IMR-90 (cell line): ENCODE measurements at regions not wholly inside any gene's neighbourhood (a gene's known extent, or its start where the extent isn't known, plus 50 kb on each side); places are given as distances from the start of the nearest gene placed in this dataset.

Experiments
- ATAC-seq: fragments of 200-7000 bp; cut with Tn5 transposase; 2 replicates; pipeline ENCODE4 v1.9.1; 2020; ENCODE audit warnings: low read depth, mild to moderate bottlenecking, moderate library complexity
- BruUV-seq: library from RNA; stranded (reverse); fragments of 400-500 nt; replicated peaks from 2 replicates; lab custom pipeline; 2021; lab: Mats Ljungman, UMichigan
- CTCF ChIA-PET: fragments of 300-600 bp; formaldehyde crosslinking; extraction: SDS; loops from one replicate; lab custom pipeline; 2021; ENCODE audit warnings: antibody characterized with exemption; lab: Yijun Ruan, JAX
- POLR2A ChIA-PET: fragments of 300-600 bp; sonication (Branson Sonifier 250); formaldehyde crosslinking; loops from one replicate; lab custom pipeline; 2022; ENCODE audit warnings: antibody characterized with exemption; ENCODE audit not compliant: unreplicated experiment; lab: Charles Lee
- DNase-seq: peaks from one replicate; pipeline ENCODE4 v3.0.0; 2013
- H2AFZ ChIP-seq: replicated peaks from 2 replicates; pipeline ENCODE3; 2013; ENCODE audit warnings: low read length, mild to moderate bottlenecking; ENCODE audit not compliant: poor library complexity
- H2AK5ac ChIP-seq: 2 replicates; pipeline ENCODE4 v1.6.1; 2013; ENCODE audit warnings: low read depth, low read length, inconsistent platforms
- H2AK9ac ChIP-seq: replicated peaks from 2 replicates; pipeline ENCODE3; 2013; ENCODE audit warnings: mild to moderate bottlenecking, low read depth, low read length, moderate library complexity; ENCODE audit not compliant: poor library complexity
- H2BK120ac ChIP-seq: 2 replicates; pipeline ENCODE4 v1.6.1; 2013; ENCODE audit warnings: low read depth, low read length, inconsistent platforms
- H2BK15ac ChIP-seq: 3 replicates; pipeline ENCODE4 v1.6.1; 2013; ENCODE audit warnings: low read depth, low read length, inconsistent platforms
- H2BK20ac ChIP-seq: 2 replicates; pipeline ENCODE4 v1.6.1; 2013; ENCODE audit warnings: low read depth, mild to moderate bottlenecking, inconsistent platforms, low read length, moderate library complexity
- H2BK5ac ChIP-seq: 2 replicates; pipeline ENCODE4 v1.6.1; 2013; ENCODE audit warnings: mild to moderate bottlenecking, low read depth, low read length, inconsistent platforms; ENCODE audit not compliant: poor library complexity, severe bottlenecking
- H3K14ac ChIP-seq: replicated peaks from 2 replicates; pipeline ENCODE4 v1.6.1; 2013; ENCODE audit warnings: low read depth, low read length, inconsistent platforms
- H3K18ac ChIP-seq: 2 replicates; pipeline ENCODE4 v1.6.1; 2013; ENCODE audit warnings: low read depth, low read length, control low read depth
- H3K23ac ChIP-seq: 2 replicates; pipeline ENCODE4 v1.6.1; 2013; ENCODE audit warnings: low read depth, low read length, inconsistent platforms
- H3K27ac ChIP-seq: 2 replicates; pipeline ENCODE4 v1.5.1; 2013; ENCODE audit warnings: mild to moderate bottlenecking, control low read depth, low read length; ENCODE audit not compliant: insufficient read depth
- H3K27me3 ChIP-seq: 2 replicates; pipeline ENCODE4 v1.6.1; 2013; ENCODE audit warnings: low read length; ENCODE audit not compliant: control insufficient read depth, insufficient read depth
- H3K36me3 ChIP-seq: 2 replicates; pipeline ENCODE4 v1.6.1; 2013; ENCODE audit warnings: low read length, mixed read lengths; ENCODE audit not compliant: control insufficient read depth, insufficient read depth
- H3K4ac ChIP-seq: 2 replicates; pipeline ENCODE4 v1.6.1; 2013; ENCODE audit warnings: low read depth, low read length, inconsistent platforms
- H3K4me1 ChIP-seq: 2 replicates; pipeline ENCODE4 v1.6.1; 2013; ENCODE audit warnings: low read length, mixed read lengths; ENCODE audit not compliant: control insufficient read depth, insufficient read depth
- H3K4me2 ChIP-seq: 2 replicates; pipeline ENCODE4 v1.6.1; 2013; ENCODE audit warnings: low read depth, mild to moderate bottlenecking, control low read depth, low read length, moderate library complexity
- H3K4me3 ChIP-seq: 2 replicates; pipeline ENCODE4 v1.5.1; 2013; ENCODE audit warnings: low read depth, mild to moderate bottlenecking, control low read depth, low read length, moderate library complexity; ENCODE audit not compliant: insufficient read depth
- H3K56ac ChIP-seq: 2 replicates; pipeline ENCODE4 v1.6.1; 2013; ENCODE audit warnings: low read length, inconsistent platforms; ENCODE audit not compliant: insufficient read depth; ENCODE audit errors: extremely low read depth
- H3K79me1 ChIP-seq, 2 experiments: 2 replicates each; pipeline ENCODE4 v1.6.1; 2013; ENCODE audit warnings: low read length in 2 of 2, inconsistent platforms in 1 of 2, low read depth in 1 of 2
- H3K9ac ChIP-seq: 2 replicates; pipeline ENCODE4 v1.6.1; 2013; ENCODE audit warnings: low read depth, low read length, control low read depth
- H3K9me1 ChIP-seq: 2 replicates; pipeline ENCODE4 v1.6.1; 2013; ENCODE audit warnings: low read length, inconsistent platforms; ENCODE audit not compliant: insufficient read depth
- H3K9me3 ChIP-seq: 2 replicates; pipeline ENCODE4 v1.6.1; 2013; ENCODE audit warnings: low read length; ENCODE audit not compliant: control insufficient read depth, insufficient read depth
- H4K20me1 ChIP-seq: 2 replicates; pipeline ENCODE4 v1.6.1; 2013; ENCODE audit warnings: low read length, inconsistent platforms; ENCODE audit not compliant: insufficient read depth
- H4K5ac ChIP-seq: 2 replicates; pipeline ENCODE4 v1.6.1; 2013; ENCODE audit warnings: mild to moderate bottlenecking, low read depth, low read length, control low read depth
- H4K8ac ChIP-seq, 2 experiments: 2 replicates each; pipeline ENCODE4 v1.6.1; 2013; ENCODE audit warnings: low read depth in 2 of 2, low read length in 2 of 2, control low read depth in 1 of 2, inconsistent platforms in 1 of 2
- H4K91ac ChIP-seq: 2 replicates; pipeline ENCODE4 v1.6.1; 2013; ENCODE audit warnings: low read depth, low read length, inconsistent platforms; ENCODE audit not compliant: insufficient read depth
- ELK1 ChIP-seq: fragments of 150-350 bp; IDR thresholded peaks from 2 replicates; pipeline ENCODE4 v1.6.1; 2016; ENCODE audit warnings: low read depth, mild to moderate bottlenecking, low read length, moderate library complexity, borderline replicate concordance
- FOS ChIP-seq: fragments of 150-350 bp; IDR thresholded peaks from 2 replicates; pipeline ENCODE4 v1.6.1; 2016; ENCODE audit warnings: low read depth, low read length
- MAZ ChIP-seq: IDR thresholded peaks from 2 replicates; pipeline ENCODE4 v1.6.1; 2012; ENCODE audit warnings: low read depth, mild to moderate bottlenecking, low read length, improper control_type of control experiment, moderate library complexity, borderline replicate concordance
- MXI1 ChIP-seq: IDR thresholded peaks from 2 replicates; pipeline ENCODE4 v1.6.1; 2012; ENCODE audit warnings: low read depth, mild to moderate bottlenecking, low read length, moderate library complexity, borderline replicate concordance
- WGBS, 2 experiments: methylation state at CpG; one replicate each; pipeline versions ENCODE4 v1.1.5 to v1.1.7; 2013; ENCODE audit warnings: missing lambda C conversion rate in 2 of 2; ENCODE audit not compliant: insufficient read length in 1 of 2; ENCODE audit errors: extremely low coverage in 2 of 2; 5-methylcytosine and 5-hydroxymethylcytosine counted together
- dilution Hi-C: fragments of 300-500 bp; cut with HindIII; formaldehyde crosslinking; loops from one replicate; pipeline ENCODE4 v1.14.3; 2018; ENCODE audit warnings: low sequenced_read_pairs; ENCODE audit not compliant: unreplicated experiment
- in situ Hi-C: fragments of 300-500 bp; cut with MboI; formaldehyde crosslinking; loops from 3 replicates; pipeline ENCODE4 v1.14.3; 2019; ENCODE audit warnings: low sequenced_read_pairs, inconsistent platforms, mixed read lengths
- intact Hi-C: fragments of 100-400 bp; cut with micrococcal nuclease; formaldehyde crosslinking; loops from 2 replicates; pipeline ENCODE4 v1.10.0; 2022

- no peak for TF ChIP-seq FOS
- no peak for TF ChIP-seq MXI1
- TF ChIP-seq MAZ, result no peak
- no peak for TF ChIP-seq ELK1
- no peak overlapping the region for H3K4me3 ChIP-seq
- H3K4me1 ChIP-seq, result no peaks in the 10 kb centered on the region
- no peak overlapping the region for H4K5ac ChIP-seq
- no peak for DNase-seq
- no peak for ATAC-seq
- no TSS peak for BruUV-seq
- no peak overlapping the region for H2BK20ac ChIP-seq
- in situ Hi-C loops (no loop called here), dilution Hi-C loops (no loop called here), intact Hi-C loops (no loop called here)
- H3K27ac ChIP-seq, result no peak overlapping the region
- no peaks in the 10 kb centered on the region for H3K79me1 ChIP-seq
- ChIA-PET CTCF (no interaction called here), POLR2A (no interaction called here)
- no peak overlapping the region for H2AK5ac ChIP-seq
- H3K56ac ChIP-seq, result no peak overlapping the region
- H3K4ac ChIP-seq, result no peak overlapping the region
- H4K20me1 ChIP-seq, result no peaks in the 10 kb centered on the region
- no peak overlapping the region for H2AK9ac ChIP-seq
- H2BK120ac ChIP-seq, result no peak overlapping the region
- no peak overlapping the region for H3K9ac ChIP-seq
- H3K9me1 ChIP-seq, result no peaks in the 10 kb centered on the region
- WGBS, 2 experiments, result no CpG with 5 or more reads among the region's 6 CpGs
- no peak overlapping the region for H2BK5ac ChIP-seq
- H3K14ac ChIP-seq, result no peak overlapping the region
- no peaks in the 10 kb centered on the region for H3K27me3 ChIP-seq
- H3K18ac ChIP-seq, result no peak overlapping the region
- no peak overlapping the region for H2BK15ac ChIP-seq
- H4K91ac ChIP-seq, result no peak overlapping the region
- H3K9me3 ChIP-seq, result no peaks in the 10 kb centered on the region
- no peak overlapping the region for H3K23ac ChIP-seq
- H2AFZ ChIP-seq, result no peak overlapping the region
- H3K36me3 ChIP-seq, result no peaks in the 10 kb centered on the region
- no peak overlapping the region for H3K4me2 ChIP-seq
- no peak overlapping the region for H4K8ac ChIP-seq
Measured at GRCh38 chr2:167869200-167869599, 378.2 kb downstream of the STK39 start.
